ENCODE measurements at regions not wholly inside any gene's neighbourhood (a gene's known extent, or its start where the extent isn't known, plus 50 kb on each side); places are given as distances from the start of the nearest gene placed in this dataset.
"Not testable (repeated sequence)": the region's sequence is repeated elsewhere in the genome, so short reads cannot be mapped to it uniquely, and the experiment has no call there.

- Mint-ChIP-seq H3K4me3 (no peak overlapping the region), H3K9me3 (peaks cover 13% of the 10 kb centered on the region), H3K27me3 (ENCODE audit: insufficient read depth) (no peaks in the 10 kb centered on the region), H3K27ac (no peak overlapping the region), H3K36me3 (ENCODE audit: low read depth) (no peaks in the 10 kb centered on the region), H3K4me1 (ENCODE audit: low read depth) (no peaks in the 10 kb centered on the region)
- TF ChIP-seq CTCF (IDR thresholded peaks at IDR 0.05), result no peak
- no peak for DNase-seq
Observed at GRCh38 chr17:53765609-53766008, 57.1 kb upstream of the KIF2B start.

- no peak for TF ChIP-seq CTCF (IDR thresholded peaks at IDR 0.05)
- Mint-ChIP-seq H3K27me3 (ENCODE audit: insufficient read depth) (no peaks in the 10 kb centered on the region), H3K27ac (no peak overlapping the region), H3K36me3 (ENCODE audit: low read depth) (no peaks in the 10 kb centered on the region), H3K4me1 (ENCODE audit: low read depth) (no peaks in the 10 kb centered on the region), H3K9me3 (peaks cover 15% of the 10 kb centered on the region), H3K4me3 (no peak overlapping the region)
- DNase-seq, result no peak
Observed at GRCh38 chr17:53765129-53765528, 57.6 kb upstream of the KIF2B start.

GRCh38 chr17:53757559-53757958 lies 65.2 kb upstream of the KIF2B start:
- no peak overlapping the region for H3K27ac Mint-ChIP-seq
- no peaks in the 10 kb centered on the region for H3K27me3 Mint-ChIP-seq (ENCODE audit: insufficient read depth)
- peaks cover 31% of the 10 kb centered on the region for H3K9me3 Mint-ChIP-seq

GRCh38 chr17:53757116-53757515 lies 65.6 kb upstream of the KIF2B start:
- not testable (repeated sequence) for H3K4me3 Mint-ChIP-seq; H3K4me1 Mint-ChIP-seq (ENCODE audit: low read depth); H3K27me3 Mint-ChIP-seq (ENCODE audit: insufficient read depth); H3K27ac Mint-ChIP-seq; DNase-seq; H3K36me3 Mint-ChIP-seq (ENCODE audit: low read depth)
- peaks cover 31% of the 10 kb centered on the region for H3K9me3 Mint-ChIP-seq

More at GRCh38 chr17:53757559-53757958, 65.2 kb upstream of the KIF2B start:
- no peak for DNase-seq
- Mint-ChIP-seq H3K36me3 (ENCODE audit: low read depth) (no peaks in the 10 kb centered on the region), H3K4me1 (ENCODE audit: low read depth) (no peaks in the 10 kb centered on the region), H3K4me3 (no peak overlapping the region)
- no peak for TF ChIP-seq CTCF (IDR thresholded peaks at IDR 0.05)

GRCh38 chr17:53749178-53749577 lies 73.5 kb upstream of the KIF2B start:
- Mint-ChIP-seq H3K9me3 (peaks cover 20% of the 10 kb centered on the region), H3K4me1 (ENCODE audit: low read depth) (no peaks in the 10 kb centered on the region), H3K36me3 (ENCODE audit: low read depth) (no peaks in the 10 kb centered on the region), H3K27ac (no peak overlapping the region), H3K4me3 (no peak overlapping the region), H3K27me3 (ENCODE audit: insufficient read depth) (no peaks in the 10 kb centered on the region; the same call in 1 of the 2 replicates)
- DNase-seq, result no peak
- no peak for TF ChIP-seq CTCF (IDR thresholded peaks at IDR 0.05)

- not testable (repeated sequence) for H3K36me3 Mint-ChIP-seq (ENCODE audit: low read depth); H3K27ac Mint-ChIP-seq; DNase-seq; H3K4me3 Mint-ChIP-seq; H3K4me1 Mint-ChIP-seq (ENCODE audit: low read depth); H3K27me3 Mint-ChIP-seq (ENCODE audit: insufficient read depth)
- peaks cover 18% of the 10 kb centered on the region for H3K9me3 Mint-ChIP-seq
Observed at GRCh38 chr17:53748159-53748820, 74.4 kb upstream of the KIF2B start.

- no peaks in the 10 kb centered on the region for H3K4me1 Mint-ChIP-seq (ENCODE audit: low read depth)
- H3K9me3 Mint-ChIP-seq, result peaks cover 44% of the 10 kb centered on the region
Observed at GRCh38 chr17:53740312-53740711, 82.4 kb upstream of the KIF2B start.

More at GRCh38 chr17:53740312-53740711, 82.4 kb upstream of the KIF2B start:
- TF ChIP-seq CTCF (IDR thresholded peaks at IDR 0.05), result no peak
- Mint-ChIP-seq H3K36me3 (ENCODE audit: low read depth) (no peaks in the 10 kb centered on the region), H3K27me3 (ENCODE audit: insufficient read depth) (no peaks in the 10 kb centered on the region), H3K4me3 (no peak overlapping the region), H3K27ac (no peak overlapping the region)
- DNase-seq, result no peak
